NB4 (cell line): ENCODE measurements at regions not wholly inside any gene's neighbourhood (a gene's known extent, or its start where the extent isn't known, plus 50 kb on each side); places are given as distances from the start of the nearest gene placed in this dataset.

Experiments used
- MYC ChIP-seq: IDR thresholded peaks from 2 replicates; pipeline ENCODE4 v1.6.1; 2011; ENCODE audit warnings: low read depth, low read length
- POLR2A ChIP-seq: IDR thresholded peaks from 2 replicates; pipeline ENCODE4 v1.6.1; 2011; ENCODE audit warnings: mild to moderate bottlenecking; ENCODE audit not compliant: insufficient read length; ENCODE audit errors: extremely low read depth
- TF ChIP-seq, protein P1 (sequence below): IDR thresholded peaks from one replicate; pipeline ENCODE4 v1.5.1; 2012; ENCODE audit warnings: low read depth, low read length
- TF ChIP-seq, protein P2 (sequence below): IDR thresholded peaks from 2 replicates; pipeline ENCODE4 v1.6.1; 2011; ENCODE audit warnings: low read depth, low read length

DNA sequence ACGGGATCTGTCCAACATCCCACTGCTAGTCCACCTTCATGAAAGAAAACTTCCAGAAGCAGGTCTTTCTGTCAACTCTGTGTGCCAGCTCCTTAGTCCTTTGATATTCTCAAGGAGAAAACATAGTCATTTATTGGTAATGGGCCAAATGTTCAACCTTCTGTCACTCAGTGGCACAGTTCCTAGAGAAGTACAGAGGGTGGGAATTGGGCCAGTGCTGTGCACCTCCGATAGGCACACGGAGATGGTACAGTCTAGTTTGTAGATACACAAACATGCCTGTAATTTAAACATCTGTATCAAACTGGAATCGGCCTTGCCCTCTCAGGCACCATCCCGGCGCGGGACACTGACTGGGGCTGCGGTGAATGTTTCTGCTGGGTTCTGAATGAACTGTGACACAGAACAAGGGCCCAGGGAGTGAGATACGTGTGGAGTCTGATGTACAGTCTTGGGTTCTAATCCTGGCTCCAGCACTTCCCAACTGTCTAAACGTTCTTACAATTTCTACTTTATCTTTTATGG lies 213.9 kb upstream of the SHH start:
- TF ChIP-seq, protein P1, sequence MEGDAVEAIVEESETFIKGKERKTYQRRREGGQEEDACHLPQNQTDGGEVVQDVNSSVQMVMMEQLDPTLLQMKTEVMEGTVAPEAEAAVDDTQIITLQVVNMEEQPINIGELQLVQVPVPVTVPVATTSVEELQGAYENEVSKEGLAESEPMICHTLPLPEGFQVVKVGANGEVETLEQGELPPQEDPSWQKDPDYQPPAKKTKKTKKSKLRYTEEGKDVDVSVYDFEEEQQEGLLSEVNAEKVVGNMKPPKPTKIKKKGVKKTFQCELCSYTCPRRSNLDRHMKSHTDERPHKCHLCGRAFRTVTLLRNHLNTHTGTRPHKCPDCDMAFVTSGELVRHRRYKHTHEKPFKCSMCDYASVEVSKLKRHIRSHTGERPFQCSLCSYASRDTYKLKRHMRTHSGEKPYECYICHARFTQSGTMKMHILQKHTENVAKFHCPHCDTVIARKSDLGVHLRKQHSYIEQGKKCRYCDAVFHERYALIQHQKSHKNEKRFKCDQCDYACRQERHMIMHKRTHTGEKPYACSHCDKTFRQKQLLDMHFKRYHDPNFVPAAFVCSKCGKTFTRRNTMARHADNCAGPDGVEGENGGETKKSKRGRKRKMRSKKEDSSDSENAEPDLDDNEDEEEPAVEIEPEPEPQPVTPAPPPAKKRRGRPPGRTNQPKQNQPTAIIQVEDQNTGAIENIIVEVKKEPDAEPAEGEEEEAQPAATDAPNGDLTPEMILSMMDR: no peak
- TF ChIP-seq, protein P2, sequence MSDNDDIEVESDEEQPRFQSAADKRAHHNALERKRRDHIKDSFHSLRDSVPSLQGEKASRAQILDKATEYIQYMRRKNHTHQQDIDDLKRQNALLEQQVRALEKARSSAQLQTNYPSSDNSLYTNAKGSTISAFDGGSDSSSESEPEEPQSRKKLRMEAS: no peak
- no peak for TF ChIP-seq POLR2A
- TF ChIP-seq MYC: no peak
